ENCODE measurements at regions not wholly inside any gene's neighbourhood (a gene's known extent, or its start where the extent isn't known, plus 50 kb on each side); places are given as distances from the start of the nearest gene placed in this dataset.

DNA sequence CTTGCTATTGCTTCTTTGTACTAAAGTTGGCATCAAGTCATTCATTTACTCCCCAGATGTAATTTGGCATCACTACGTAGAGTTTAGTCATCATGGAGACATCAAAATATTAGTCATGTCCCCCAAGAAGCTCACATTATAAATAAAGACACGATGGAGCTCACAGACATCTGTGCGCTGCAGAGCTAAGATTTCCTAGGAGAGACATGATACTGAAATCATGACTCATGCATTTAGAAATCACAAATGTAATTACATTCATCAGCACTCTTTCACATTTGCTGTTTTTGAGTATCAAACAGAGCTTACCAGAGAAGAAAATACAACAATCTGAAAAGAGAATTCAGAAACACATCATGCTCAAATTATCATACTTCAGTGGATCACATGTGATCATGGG is 169.8 kb downstream of the LRIG3 start:
- no peaks in the 10 kb centered on the region for H4K20me1 ChIP-seq (ENCODE audit: insufficient read depth)
- H3K9ac ChIP-seq (ENCODE audit: low read length), result no peak overlapping the region
- no TSS peak for BruUV-seq (replicated peaks)
- TF ChIP-seq, protein P1, sequence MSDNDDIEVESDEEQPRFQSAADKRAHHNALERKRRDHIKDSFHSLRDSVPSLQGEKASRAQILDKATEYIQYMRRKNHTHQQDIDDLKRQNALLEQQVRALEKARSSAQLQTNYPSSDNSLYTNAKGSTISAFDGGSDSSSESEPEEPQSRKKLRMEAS (IDR thresholded peaks at IDR 0.05), result no peak
- TF ChIP-seq SIN3A (IDR thresholded peaks at IDR 0.05; ENCODE audit: low read depth) (no peak), POLR2AphosphoS5 (IDR thresholded peaks at IDR 0.05; ENCODE audit: low read depth, low read length) (no peak), SRF (IDR thresholded peaks at IDR 0.05; ENCODE audit: low read depth) (no peak), JUND (IDR thresholded peaks at IDR 0.05) (no peak), ELF1 (IDR thresholded peaks at IDR 0.05; ENCODE audit: borderline replicate concordance, low read depth) (no peak), CEBPB (IDR thresholded peaks at IDR 0.05; ENCODE audit: low read depth) (no peak), CBX3 (IDR thresholded peaks at IDR 0.05; ENCODE audit: low read depth) (no peak)
- TF ChIP-seq, protein P2, sequence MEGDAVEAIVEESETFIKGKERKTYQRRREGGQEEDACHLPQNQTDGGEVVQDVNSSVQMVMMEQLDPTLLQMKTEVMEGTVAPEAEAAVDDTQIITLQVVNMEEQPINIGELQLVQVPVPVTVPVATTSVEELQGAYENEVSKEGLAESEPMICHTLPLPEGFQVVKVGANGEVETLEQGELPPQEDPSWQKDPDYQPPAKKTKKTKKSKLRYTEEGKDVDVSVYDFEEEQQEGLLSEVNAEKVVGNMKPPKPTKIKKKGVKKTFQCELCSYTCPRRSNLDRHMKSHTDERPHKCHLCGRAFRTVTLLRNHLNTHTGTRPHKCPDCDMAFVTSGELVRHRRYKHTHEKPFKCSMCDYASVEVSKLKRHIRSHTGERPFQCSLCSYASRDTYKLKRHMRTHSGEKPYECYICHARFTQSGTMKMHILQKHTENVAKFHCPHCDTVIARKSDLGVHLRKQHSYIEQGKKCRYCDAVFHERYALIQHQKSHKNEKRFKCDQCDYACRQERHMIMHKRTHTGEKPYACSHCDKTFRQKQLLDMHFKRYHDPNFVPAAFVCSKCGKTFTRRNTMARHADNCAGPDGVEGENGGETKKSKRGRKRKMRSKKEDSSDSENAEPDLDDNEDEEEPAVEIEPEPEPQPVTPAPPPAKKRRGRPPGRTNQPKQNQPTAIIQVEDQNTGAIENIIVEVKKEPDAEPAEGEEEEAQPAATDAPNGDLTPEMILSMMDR (IDR thresholded peaks at IDR 0.05 in 2 of 3, conservative IDR thresholded peaks at IDR 0.05 in 1 of 3; ENCODE audit: borderline replicate concordance in 1 of 3, insufficient read depth in 1 of 3, low read depth in 2 of 3, low read length in 2 of 3), result no peak
- no peaks in the 10 kb centered on the region for H3K27me3 ChIP-seq (ENCODE audit: insufficient read depth, low read length)
- RAD21 ChIA-PET (ENCODE audit: low non-redundant PET in 1 of 2, low total read pairs in 2 of 2, uncharacterized antibody in 2 of 2, unreplicated experiment in 2 of 2), result no interaction called here
- no peaks in the 10 kb centered on the region; the same call in 1 of the 2 replicates for H3K9me2 ChIP-seq (ENCODE audit: insufficient read depth)
- intact Hi-C loops (cut with micrococcal nuclease), result no loop called here
- H3K36me3 ChIP-seq (ENCODE audit: control insufficient read depth in 1 of 2, insufficient read depth in 2 of 2, low read length in 2 of 2), result no peaks in the 10 kb centered on the region
- no peaks in the 10 kb centered on the region for H3K4me1 ChIP-seq (ENCODE audit: control insufficient read depth in 1 of 2, insufficient read depth in 2 of 2, low read length in 2 of 2)
- CTCF ChIA-PET, result no interaction called here
- no peak for DNase-seq (ENCODE audit: low read depth, low spot score)
- no peak overlapping the region for H3K4me3 ChIP-seq (replicated peaks in 1 of 2; ENCODE audit: low read depth in 1 of 2, low read length in 2 of 2)
- H3K27ac ChIP-seq (ENCODE audit: low read depth, low read length), result no peak overlapping the region
- H3K9me3 ChIP-seq (ENCODE audit: control insufficient read depth in 1 of 2, insufficient read depth in 1 of 2, low read depth in 1 of 2, low read length in 2 of 2), result no peaks in the 10 kb centered on the region
- no peak overlapping the region for H3K4me2 ChIP-seq (ENCODE audit: low read length)
- POLR2A ChIA-PET, result no interaction called here
- no peak overlapping the region for H2AFZ ChIP-seq (ENCODE audit: low read depth, low read length, poor library complexity, severe bottlenecking)
- no peak for ATAC-seq
- no peaks in the 10 kb centered on the region for H3K79me2 ChIP-seq (ENCODE audit: insufficient read depth, low read length)

DNA sequence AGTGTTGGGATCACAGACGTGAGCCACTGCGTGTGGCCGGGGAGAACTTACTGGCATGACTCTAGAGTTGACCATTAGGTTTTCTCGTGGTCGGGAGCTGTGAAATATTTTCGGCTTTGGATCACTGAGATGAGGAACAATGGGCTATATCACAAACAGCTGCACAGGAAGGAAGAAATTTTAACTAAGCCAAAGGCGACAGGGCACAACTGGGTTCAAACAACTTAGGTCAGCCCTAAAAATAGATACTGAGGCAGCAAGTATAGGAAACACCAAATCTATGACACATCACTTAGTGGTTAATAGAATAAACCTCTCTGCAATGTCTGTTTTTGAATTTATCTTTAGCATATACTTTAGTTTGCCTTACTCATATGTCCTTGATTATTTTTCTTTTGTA is 162.9 kb downstream of the LRIG3 start:
- H3K4me2 ChIP-seq (ENCODE audit: low read length), result no peak overlapping the region
- H3K79me2 ChIP-seq (ENCODE audit: insufficient read depth, low read length), result no peaks in the 10 kb centered on the region
- intact Hi-C loops (cut with micrococcal nuclease), result no loop called here
- POLR2A ChIA-PET, result no interaction called here
- H3K4me1 ChIP-seq (ENCODE audit: control insufficient read depth in 1 of 2, insufficient read depth in 2 of 2, low read length in 2 of 2), result no peaks in the 10 kb centered on the region
- RAD21 ChIA-PET (ENCODE audit: low non-redundant PET in 1 of 2, low total read pairs in 2 of 2, uncharacterized antibody in 2 of 2, unreplicated experiment in 2 of 2), result no interaction called here
- DNase-seq (ENCODE audit: low read depth, low spot score) (no peak), ATAC-seq (no peak)
- CTCF ChIA-PET, result no interaction called here
- no peak overlapping the region for H3K4me3 ChIP-seq (replicated peaks in 1 of 2; ENCODE audit: low read depth in 1 of 2, low read length in 2 of 2)
- no peaks in the 10 kb centered on the region; the same call in 1 of the 2 replicates for H3K9me2 ChIP-seq (ENCODE audit: insufficient read depth)
- no peaks in the 10 kb centered on the region for H3K9me3 ChIP-seq (ENCODE audit: control insufficient read depth in 1 of 2, insufficient read depth in 1 of 2, low read depth in 1 of 2, low read length in 2 of 2)
- no peak overlapping the region for H2AFZ ChIP-seq (ENCODE audit: low read depth, low read length, poor library complexity, severe bottlenecking)
- no peak overlapping the region for H3K9ac ChIP-seq (ENCODE audit: low read length)
- no peaks in the 10 kb centered on the region for H3K27me3 ChIP-seq (ENCODE audit: insufficient read depth, low read length)
- no peaks in the 10 kb centered on the region for H4K20me1 ChIP-seq (ENCODE audit: insufficient read depth)
- H3K27ac ChIP-seq (ENCODE audit: low read depth, low read length), result no peak overlapping the region
- H3K36me3 ChIP-seq (ENCODE audit: control insufficient read depth in 1 of 2, insufficient read depth in 2 of 2, low read length in 2 of 2), result no peaks in the 10 kb centered on the region
- BruUV-seq (replicated peaks), result no TSS peak
- no peak for TF ChIP-seq ZNF274 (IDR thresholded peaks at IDR 0.05; ENCODE audit: low read depth, low read length)
- TF ChIP-seq, protein P3, sequence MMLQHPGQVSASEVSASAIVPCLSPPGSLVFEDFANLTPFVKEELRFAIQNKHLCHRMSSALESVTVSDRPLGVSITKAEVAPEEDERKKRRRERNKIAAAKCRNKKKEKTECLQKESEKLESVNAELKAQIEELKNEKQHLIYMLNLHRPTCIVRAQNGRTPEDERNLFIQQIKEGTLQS (IDR thresholded peaks at IDR 0.05), result no peak
- TF ChIP-seq SIN3A (IDR thresholded peaks at IDR 0.05; ENCODE audit: low read depth), result no peak
- no peak for TF ChIP-seq EZH2phosphoT487 (IDR thresholded peaks at IDR 0.05; ENCODE audit: borderline replicate concordance)
- no peak for TF ChIP-seq RAD21 (IDR thresholded peaks at IDR 0.05; ENCODE audit: low read depth)
- TF ChIP-seq, protein P2 (IDR thresholded peaks at IDR 0.05 in 2 of 3, conservative IDR thresholded peaks at IDR 0.05 in 1 of 3; ENCODE audit: borderline replicate concordance in 1 of 3, insufficient read depth in 1 of 3, low read depth in 2 of 3, low read length in 2 of 3), result no peak
